ENCODE measurements at regions not wholly inside any gene's neighbourhood (a gene's known extent, or its start where the extent isn't known, plus 50 kb on each side); places are given as distances from the start of the nearest gene placed in this dataset.

DNA sequence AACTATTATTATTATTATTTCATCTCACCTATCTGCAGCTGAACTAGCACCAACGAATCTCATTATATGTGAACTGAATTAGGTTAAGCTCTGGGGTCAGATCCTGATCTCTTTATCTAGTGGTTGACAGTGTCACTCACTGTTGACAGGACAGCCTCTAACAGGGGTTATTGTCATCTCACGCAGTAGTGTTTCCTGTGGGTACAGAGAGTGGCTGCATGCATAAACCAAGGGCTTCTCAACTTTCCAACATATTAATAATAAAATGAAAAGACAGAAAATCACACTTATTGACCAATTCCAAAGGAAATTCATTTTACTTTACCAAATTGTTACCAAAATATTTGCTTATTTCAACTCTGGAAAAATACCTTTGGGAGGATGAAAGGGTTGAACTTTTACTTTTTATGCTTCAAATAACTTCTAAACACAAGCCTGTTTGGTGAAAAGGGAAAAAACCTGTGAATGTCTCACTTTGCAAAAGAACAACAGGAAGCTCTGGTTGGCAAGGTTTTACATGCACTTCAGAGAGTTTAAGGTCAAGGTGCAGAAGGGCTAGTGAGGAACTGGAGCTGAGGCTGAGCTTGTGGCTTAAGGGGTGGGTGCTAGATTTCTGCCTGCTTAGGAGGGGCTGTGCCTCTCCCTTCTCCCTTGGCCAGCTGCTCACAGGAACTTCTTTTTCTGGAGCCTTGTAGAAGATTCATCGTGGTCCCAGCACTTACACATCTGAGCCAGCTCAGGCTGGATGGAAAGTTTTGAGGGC is 72.6 kb downstream of the CTAGE1 start:
- TF ChIP-seq EZH2 (IDR thresholded peaks at IDR 0.05; ENCODE audit: borderline replicate concordance, low read depth, low read length, severe bottlenecking) (no peak), CTCF (IDR thresholded peaks at IDR 0.05; ENCODE audit: borderline replicate concordance, extremely low read depth, low read length, poor library complexity, severe bottlenecking) (no peak)
- H3K4me2 ChIP-seq (ENCODE audit: insufficient read depth, low read length) = no peak overlapping the region

DNA sequence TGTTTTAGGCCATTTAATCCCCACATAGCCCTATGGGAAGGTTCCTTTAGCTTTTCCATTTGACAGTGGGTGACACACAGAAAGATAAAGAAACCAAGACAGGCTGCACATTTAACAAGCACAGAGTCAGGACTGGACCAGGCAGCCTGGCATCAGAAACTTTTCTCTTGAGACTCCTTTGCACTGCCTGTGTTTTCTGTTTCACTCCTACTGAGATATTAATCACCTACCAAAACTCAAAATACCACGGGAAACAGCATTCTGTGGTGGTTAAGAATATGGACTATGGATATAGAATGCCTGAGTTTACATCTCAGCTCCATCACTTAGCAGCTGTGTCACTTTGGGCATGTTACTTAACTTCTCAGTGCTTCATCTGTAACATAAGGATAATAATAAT is 73.3 kb downstream of the CTAGE1 start:
- no peak overlapping the region for H3K27ac ChIP-seq (ENCODE audit: low read length)
- no peaks in the 10 kb centered on the region for H3K36me3 ChIP-seq (ENCODE audit: insufficient read depth, low read length)
- H3K9me3 ChIP-seq (ENCODE audit: insufficient read depth, low read length, severe bottlenecking) = no peaks in the 10 kb centered on the region
- H3K9ac ChIP-seq (ENCODE audit: low read depth, low read length) = no peak overlapping the region
- peaks cover 12% of the 10 kb centered on the region for H3K27me3 ChIP-seq (ENCODE audit: insufficient read depth, low read length, poor library complexity)
- ATAC-seq (ENCODE audit: insufficient read depth, low read depth) (no peak), DNase-seq (no peak)
- H4K20me1 ChIP-seq (ENCODE audit: insufficient read depth, low read length) = no peaks in the 10 kb centered on the region
- TF ChIP-seq CTCF (IDR thresholded peaks at IDR 0.05; ENCODE audit: borderline replicate concordance, extremely low read depth, low read length, poor library complexity, severe bottlenecking) (no peak), EZH2 (IDR thresholded peaks at IDR 0.05; ENCODE audit: borderline replicate concordance, low read depth, low read length, severe bottlenecking) (no peak)
- no peaks in the 10 kb centered on the region for H3K4me1 ChIP-seq (ENCODE audit: insufficient read depth, low read length)
- H2AFZ ChIP-seq (ENCODE audit: low read depth, low read length) = no peak overlapping the region
- H3K4me3 ChIP-seq (ENCODE audit: low read depth in 1 of 2, low read length in 2 of 2) = no peak overlapping the region
- no peaks in the 10 kb centered on the region for H3K79me2 ChIP-seq (ENCODE audit: insufficient read depth, low read length)
- no peak overlapping the region for H3K4me2 ChIP-seq (ENCODE audit: insufficient read depth, low read length)

More for the DNA sequence above, 72.6 kb downstream of the CTAGE1 start:
- no peak overlapping the region for H3K4me3 ChIP-seq (ENCODE audit: low read depth in 1 of 2, low read length in 2 of 2)
- no peaks in the 10 kb centered on the region for H3K79me2 ChIP-seq (ENCODE audit: insufficient read depth, low read length)
- no peak overlapping the region for H2AFZ ChIP-seq (ENCODE audit: low read depth, low read length)
- ATAC-seq (ENCODE audit: insufficient read depth, low read depth) = no peak
- no peak for DNase-seq
- H3K27me3 ChIP-seq (ENCODE audit: insufficient read depth, low read length, poor library complexity) = peaks cover 12% of the 10 kb centered on the region
- H3K9me3 ChIP-seq (ENCODE audit: insufficient read depth, low read length, severe bottlenecking) = no peaks in the 10 kb centered on the region
- no peak overlapping the region for H3K9ac ChIP-seq (ENCODE audit: low read depth, low read length)
- H3K27ac ChIP-seq (ENCODE audit: low read length) = no peak overlapping the region
- no peaks in the 10 kb centered on the region for H3K4me1 ChIP-seq (ENCODE audit: insufficient read depth, low read length)
- H3K36me3 ChIP-seq (ENCODE audit: insufficient read depth, low read length) = no peaks in the 10 kb centered on the region
- no peaks in the 10 kb centered on the region for H4K20me1 ChIP-seq (ENCODE audit: insufficient read depth, low read length)

DNA sequence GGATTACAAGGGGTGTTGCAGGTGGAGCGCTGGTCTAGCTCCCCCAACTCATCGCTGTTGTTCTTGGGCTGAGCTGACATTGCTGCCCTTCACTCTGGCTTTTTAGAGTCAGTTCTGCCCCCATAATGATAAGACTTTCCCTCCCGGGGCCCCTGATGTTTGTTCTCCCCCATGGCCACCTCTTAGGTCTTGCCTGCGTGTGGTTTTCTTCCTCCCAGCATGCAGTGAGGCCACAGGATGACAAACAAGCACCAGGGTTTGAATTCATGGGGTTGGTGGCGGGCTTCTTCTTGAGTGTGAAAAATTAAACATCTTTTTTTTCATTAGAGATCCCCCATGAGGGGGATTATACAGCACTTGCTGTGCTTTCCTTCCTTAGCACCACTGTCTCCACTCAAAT is 74.1 kb downstream of the CTAGE1 start:
- no peak overlapping the region for H3K27ac ChIP-seq (ENCODE audit: low read length)
- no peak overlapping the region for H3K4me2 ChIP-seq (ENCODE audit: insufficient read depth, low read length)
- H3K4me3 ChIP-seq (ENCODE audit: low read depth in 1 of 2, low read length in 2 of 2) = no peak overlapping the region
- no peaks in the 10 kb centered on the region for H3K4me1 ChIP-seq (ENCODE audit: insufficient read depth, low read length)
- peaks cover 12% of the 10 kb centered on the region for H3K27me3 ChIP-seq (ENCODE audit: insufficient read depth, low read length, poor library complexity)
- no peaks in the 10 kb centered on the region for H4K20me1 ChIP-seq (ENCODE audit: insufficient read depth, low read length)
- H3K79me2 ChIP-seq (ENCODE audit: insufficient read depth, low read length) = no peaks in the 10 kb centered on the region
- no peak overlapping the region for H3K9ac ChIP-seq (ENCODE audit: low read depth, low read length)
- TF ChIP-seq CTCF (IDR thresholded peaks at IDR 0.05; ENCODE audit: borderline replicate concordance, extremely low read depth, low read length, poor library complexity, severe bottlenecking) (no peak), EZH2 (IDR thresholded peaks at IDR 0.05; ENCODE audit: borderline replicate concordance, low read depth, low read length, severe bottlenecking) (no peak)
- ATAC-seq (ENCODE audit: insufficient read depth, low read depth) = no peak
- no peaks in the 10 kb centered on the region for H3K9me3 ChIP-seq (ENCODE audit: insufficient read depth, low read length, severe bottlenecking)
- DNase-seq = no peak
- H2AFZ ChIP-seq (ENCODE audit: low read depth, low read length) = no peak overlapping the region
- no peaks in the 10 kb centered on the region for H3K36me3 ChIP-seq (ENCODE audit: insufficient read depth, low read length)
